Right cardiac atrium (tissue), 5 donors: ENCODE measurements at regions not wholly inside any gene's neighbourhood (a gene's known extent, or its start where the extent isn't known, plus 50 kb on each side); places are given as distances from the start of the nearest gene placed in this dataset.
A peak's percentile ranks its signal among the peaks of the same experiment; 100 is the strongest.
"Not testable (repeated sequence)": the region's sequence is repeated elsewhere in the genome, so short reads cannot be mapped to it uniquely, and the experiment has no call there.

ENCODE experiments used
- ATAC-seq, 2 donors: fragments of 200-7000 bp; cut with Tn5 transposase; one replicate each; pipeline versions ENCODE4 v1.8.0 to v1.9.1; 2020; ENCODE audit warnings: moderate library complexity in 2 of 2, mild to moderate bottlenecking in 1 of 2
- DNase-seq, 3 donors: peaks; one replicate each; pipeline ENCODE4 v3.0.0-alpha.2; 2020
- H3K27ac ChIP-seq: one replicate; pipeline ENCODE4 v1.5.1; 2013; ENCODE audit warnings: mild to moderate bottlenecking, low read length, control low read depth, moderate library complexity
- H3K27me3 ChIP-seq: one replicate; pipeline ENCODE4 v1.6.1; 2013; ENCODE audit not compliant: control insufficient read depth, insufficient read depth
- H3K4me1 ChIP-seq: one replicate; pipeline ENCODE4 v1.6.1; 2013; ENCODE audit warnings: low read length; ENCODE audit not compliant: control insufficient read depth, insufficient read depth
- H3K4me3 ChIP-seq: one replicate; pipeline ENCODE4 v1.5.1; 2013; ENCODE audit warnings: low read length, control low read depth
- H3K9me3 ChIP-seq: one replicate; pipeline ENCODE4 v1.6.1; 2013; ENCODE audit warnings: low read length; ENCODE audit not compliant: control insufficient read depth
- WGBS: extraction: QIAGEN DNeasy Blood & Tissue Kit; methylation state at CpG from one replicate; pipeline ENCODE4 v1.1.7; 2013; 5-methylcytosine and 5-hydroxymethylcytosine counted together
- intact Hi-C, 4 donors: fragments of 100-400 bp; cut with DNase I; formaldehyde crosslinking; loops; one replicate each; pipeline versions ENCODE4 v1.11.0 to v1.14.0; 2022 to 2023
- donor health status: healthy with polysubstance abuse.
- donor health status: DM: no; HTN: yes; CAD: no.
- donor health status: DM: no; HTN: no; CAD: no.
- donor health status: DM: no; HTN: yes; CAD: no; lungs with severe emphysema.
- donor health status: DM: yes; HTN: yes; CAD: no.

GRCh38 chr5:87539839-87540238, 127.1 kb upstream of the CCNH start:
- no peak overlapping the region for H3K27ac ChIP-seq
- no peaks in the 10 kb centered on the region for H3K27me3 ChIP-seq
- DNase-seq (no peak), ATAC-seq (no peak)
- no peaks in the 10 kb centered on the region for H3K4me1 ChIP-seq
- H3K9me3 ChIP-seq = no peaks in the 10 kb centered on the region
- WGBS = 64% methylated on average over 1 of the region's 1 CpG
- intact Hi-C loops = no loop called here
- no peak overlapping the region for H3K4me3 ChIP-seq

GRCh38 chr5:87536365-87536764, 123.6 kb upstream of the CCNH start:
- H3K4me3 ChIP-seq = no peak overlapping the region
- no peak overlapping the region for H3K27ac ChIP-seq
- no peak for ATAC-seq
- no peaks in the 10 kb centered on the region for H3K27me3 ChIP-seq
- H3K4me1 ChIP-seq = no peaks in the 10 kb centered on the region
- intact Hi-C loops = no loop called here
- H3K9me3 ChIP-seq = no peaks in the 10 kb centered on the region
- no peak for DNase-seq

- H3K9me3 ChIP-seq = no peaks in the 10 kb centered on the region
- intact Hi-C loops = no loop called here
- no peak overlapping the region for H3K4me3 ChIP-seq
- no peak for ATAC-seq
- no peaks in the 10 kb centered on the region for H3K4me1 ChIP-seq
- H3K27me3 ChIP-seq = no peaks in the 10 kb centered on the region
- no peak for DNase-seq
- no peak overlapping the region for H3K27ac ChIP-seq
Measured at GRCh38 chr5:87535706-87536105, 123.0 kb upstream of the CCNH start.

- Histone ChIP-seq H3K9me3 (no peaks in the 10 kb centered on the region), H3K4me3 (no peak overlapping the region), H3K27ac (no peak overlapping the region), H3K4me1 (no peaks in the 10 kb centered on the region), H3K27me3 (no peaks in the 10 kb centered on the region)
- intact Hi-C loops = no loop called here
- 96% methylated on average over 1 of the region's 1 CpG for WGBS
- ATAC-seq (no peak), DNase-seq (no peak)
Measured at GRCh38 chr5:87529486-87530076, 116.9 kb upstream of the CCNH start.

- Histone ChIP-seq H3K27ac (no peak overlapping the region), H3K27me3 (no peaks in the 10 kb centered on the region), H3K4me3 (no peak overlapping the region), H3K4me1 (no peaks in the 10 kb centered on the region), H3K9me3 (no peaks in the 10 kb centered on the region)
- ATAC-seq (no peak), DNase-seq (peak in 2 of 3 donors; percentile 23 to 35)
- intact Hi-C loops = no loop called here
- WGBS = 47% methylated on average over 2 of the region's 2 CpGs
Measured at GRCh38 chr5:87526131-87526530, 113.4 kb upstream of the CCNH start.

GRCh38 chr5:87524217-87524616, 111.5 kb upstream of the CCNH start:
- Histone ChIP-seq H3K4me3 (no peak overlapping the region), H3K27me3 (no peaks in the 10 kb centered on the region), H3K27ac (no peak overlapping the region), H3K9me3 (no peaks in the 10 kb centered on the region), H3K4me1 (no peaks in the 10 kb centered on the region)
- ATAC-seq = no peak
- intact Hi-C loops = no loop called here
- DNase-seq = no peak
- 56% methylated on average over 9 of the region's 9 CpGs for WGBS

GRCh38 chr5:87511778-87512177, 99.0 kb upstream of the CCNH start:
- WGBS = 44% methylated on average over 3 of the region's 3 CpGs
- DNase-seq, H3K27ac ChIP-seq, H3K27me3 ChIP-seq, intact Hi-C loops, H3K4me3 ChIP-seq, ATAC-seq, H3K4me1 ChIP-seq, H3K9me3 ChIP-seq: not testable (repeated sequence)

GRCh38 chr5:87503004-87503403, 90.3 kb upstream of the CCNH start:
- Histone ChIP-seq H3K4me1 (no peaks in the 10 kb centered on the region), H3K9me3 (no peaks in the 10 kb centered on the region), H3K27me3 (no peaks in the 10 kb centered on the region), H3K27ac (no peak overlapping the region), H3K4me3 (no peak overlapping the region)
- ATAC-seq (no peak), DNase-seq (no peak)
- 59% methylated on average over 2 of the region's 2 CpGs for WGBS
- intact Hi-C loops = no loop called here

- no peaks in the 10 kb centered on the region for H3K27me3 ChIP-seq
- H3K4me3 ChIP-seq = no peak overlapping the region
- peaks cover 3% of the 10 kb centered on the region for H3K9me3 ChIP-seq
- no peak overlapping the region for H3K27ac ChIP-seq
- intact Hi-C loops = no loop called here
- 77% methylated on average over 21 of the region's 21 CpGs for WGBS
- ATAC-seq (no peak), DNase-seq (peak in 1 of 3 donors; percentile 20)
- no peaks in the 10 kb centered on the region for H3K4me1 ChIP-seq
Measured at GRCh38 chr5:87499478-87500410, 87.0 kb upstream of the CCNH start.
